GM21576 (cell line): ENCODE measurements at regions not wholly inside any gene's neighbourhood (a gene's known extent, or its start where the extent isn't known, plus 50 kb on each side); places are given as distances from the start of the nearest gene placed in this dataset.

ENCODE experiments used
- ATAC-seq: cut with Tn5 transposase; IDR thresholded peaks from one replicate; pipeline ENCODE4 v1.9.1; 2021; ENCODE audit warnings: mild to moderate bottlenecking, moderate library complexity; ENCODE audit not compliant: unreplicated experiment

DNA sequence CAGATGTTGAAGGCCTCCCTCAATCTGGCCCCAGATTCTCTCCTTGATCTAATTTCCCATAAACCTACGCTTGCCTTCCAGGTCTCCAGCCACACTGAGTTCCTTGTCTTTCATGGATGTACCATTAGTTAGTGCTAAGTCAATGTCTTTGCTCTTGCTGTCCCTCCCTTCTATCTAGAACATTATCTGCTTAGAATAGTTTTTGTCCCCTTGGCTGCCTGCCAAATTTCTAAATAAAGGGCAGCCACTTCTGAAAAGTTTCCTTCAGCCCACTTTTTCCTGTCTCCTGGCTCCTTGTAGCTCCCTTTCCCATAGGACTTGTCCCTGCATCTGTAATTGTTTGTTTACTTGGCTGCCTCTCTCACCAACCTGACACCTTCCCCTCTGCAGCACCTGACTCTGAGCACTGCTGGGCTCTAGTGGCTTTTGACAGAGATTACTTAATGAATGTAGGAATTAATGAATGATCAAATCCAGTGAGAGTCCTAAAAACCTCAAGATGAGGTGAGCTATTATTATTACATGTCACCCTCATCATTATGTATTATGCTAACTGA lies 58.3 kb downstream of the CXCL12 start:
- no peak for ATAC-seq

DNA sequence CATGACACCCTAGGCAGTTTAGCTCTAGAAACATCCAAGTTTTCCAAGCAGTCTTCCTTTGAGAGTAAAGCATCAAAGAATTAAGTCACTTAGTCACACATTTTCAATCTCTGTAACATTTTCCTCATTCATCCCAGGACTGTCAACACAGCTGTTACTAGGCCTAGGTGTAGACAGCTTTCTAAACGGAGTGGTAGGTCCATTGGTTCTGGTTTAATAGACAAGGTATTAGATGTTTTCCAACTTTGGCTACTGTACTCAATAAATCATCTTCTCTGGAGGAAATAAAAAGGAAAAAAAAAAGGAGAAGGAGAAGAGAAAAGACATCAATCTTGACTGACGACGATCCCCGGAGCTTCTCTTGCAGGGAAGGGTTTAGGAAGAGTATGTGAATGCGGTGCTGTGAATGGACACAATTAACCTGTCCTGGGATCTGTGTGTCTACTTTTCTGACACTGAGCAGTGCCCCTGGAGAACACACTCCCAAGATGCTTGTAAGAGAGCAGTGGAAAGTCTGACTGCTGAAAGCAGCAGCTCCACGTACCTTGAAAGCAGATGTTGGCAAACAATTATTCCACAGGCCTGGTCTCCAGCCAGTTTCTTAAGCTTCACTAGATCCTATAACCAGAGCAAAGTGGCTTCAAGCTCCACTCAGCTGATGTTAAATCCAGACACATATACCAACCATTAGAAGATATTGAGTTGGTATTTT lies 59.1 kb downstream of the CXCL12 start:
- no peak for ATAC-seq

DNA sequence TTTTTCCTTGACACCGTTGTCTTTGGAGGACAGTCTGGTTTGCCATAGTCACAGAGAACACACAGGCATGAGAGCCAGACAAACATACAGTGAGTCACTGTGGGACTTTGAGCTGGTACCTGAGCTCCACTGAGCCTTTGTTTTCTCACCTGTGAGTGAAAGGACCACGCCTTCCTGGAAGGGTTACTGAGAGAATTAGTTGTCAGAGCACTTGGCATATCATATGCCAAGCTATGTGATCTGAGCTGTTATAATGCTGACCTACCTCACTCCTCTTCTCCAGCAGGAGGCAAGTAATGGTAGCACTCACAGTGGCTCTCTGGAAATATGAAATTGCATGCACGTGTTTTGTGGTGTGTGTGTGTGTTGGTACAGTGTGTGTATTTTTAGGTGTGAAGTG lies 59.7 kb downstream of the CXCL12 start:
- ATAC-seq, result no peak

DNA sequence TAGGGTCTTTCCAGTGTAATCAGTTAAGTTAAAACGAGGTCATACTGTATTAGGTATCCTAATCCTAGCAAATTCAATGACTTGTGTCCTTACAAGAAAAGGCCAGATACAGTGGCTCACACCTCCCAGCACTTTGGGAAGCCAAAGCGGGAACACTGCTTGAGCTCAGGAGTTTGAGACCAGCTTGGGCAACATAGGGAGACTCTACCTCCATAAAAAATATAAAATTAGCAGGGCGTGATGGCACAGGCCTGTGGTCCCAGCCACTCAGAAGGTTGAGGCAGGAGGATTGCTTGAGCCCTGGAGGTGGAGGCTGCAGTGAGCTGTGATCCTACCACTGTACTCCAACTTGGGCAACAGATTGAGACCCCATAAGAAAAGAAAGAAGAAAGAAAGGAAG lies 61.1 kb downstream of the CXCL12 start:
- no peak for ATAC-seq

- no peak for ATAC-seq
Measured at GRCh38 chr10:44322137-44322536, 62.8 kb downstream of the CXCL12 start.

DNA sequence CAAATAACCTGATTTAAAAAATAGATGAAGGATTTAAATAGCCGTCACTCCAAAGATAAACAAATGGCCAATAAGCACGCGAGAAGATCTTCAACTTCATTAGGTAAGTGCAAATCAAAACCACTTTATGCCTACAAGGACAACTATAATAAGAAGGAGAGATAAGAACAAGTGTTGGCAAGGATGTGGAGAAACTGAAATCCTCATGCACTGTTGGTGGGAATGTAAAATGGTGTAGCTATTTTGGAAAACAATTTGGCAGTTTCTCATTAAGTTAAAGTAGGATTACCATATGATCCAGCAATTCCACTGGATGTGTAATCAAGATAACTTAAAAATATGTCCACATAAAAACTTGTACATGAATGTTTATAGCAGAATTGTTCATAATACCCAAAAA lies 64.1 kb downstream of the CXCL12 start:
- no peak for ATAC-seq

GRCh38 chr10:44317856-44318255 lies 67.0 kb downstream of the CXCL12 start:
- no peak for ATAC-seq

- no peak for ATAC-seq
Measured at GRCh38 chr10:44316922-44317215, 68.0 kb downstream of the CXCL12 start.

GRCh38 chr10:44316187-44316921 lies 68.5 kb downstream of the CXCL12 start:
- ATAC-seq, result no peak

GRCh38 chr10:44314802-44315460 lies 70.0 kb downstream of the CXCL12 start:
- no peak for ATAC-seq

DNA sequence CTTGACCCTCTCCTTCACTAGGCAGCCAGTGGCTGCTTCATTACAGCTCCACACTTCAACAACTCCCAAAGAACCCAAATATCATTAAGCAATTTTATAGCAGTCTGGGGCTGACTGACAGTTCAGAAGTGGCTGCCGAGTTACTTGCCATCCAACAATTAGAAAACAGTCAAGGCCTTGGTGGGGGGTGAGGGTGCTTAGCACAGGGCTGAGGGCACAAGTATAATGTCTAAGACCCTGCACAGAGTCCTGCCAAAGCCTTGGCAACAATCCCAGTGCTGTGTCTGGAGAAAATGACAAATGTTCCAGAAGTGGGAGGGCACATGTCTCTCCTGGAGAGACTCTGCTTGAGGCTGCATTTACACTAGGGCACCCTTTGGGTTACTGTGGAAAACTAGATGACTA lies 71.1 kb downstream of the CXCL12 start:
- no peak for ATAC-seq

DNA sequence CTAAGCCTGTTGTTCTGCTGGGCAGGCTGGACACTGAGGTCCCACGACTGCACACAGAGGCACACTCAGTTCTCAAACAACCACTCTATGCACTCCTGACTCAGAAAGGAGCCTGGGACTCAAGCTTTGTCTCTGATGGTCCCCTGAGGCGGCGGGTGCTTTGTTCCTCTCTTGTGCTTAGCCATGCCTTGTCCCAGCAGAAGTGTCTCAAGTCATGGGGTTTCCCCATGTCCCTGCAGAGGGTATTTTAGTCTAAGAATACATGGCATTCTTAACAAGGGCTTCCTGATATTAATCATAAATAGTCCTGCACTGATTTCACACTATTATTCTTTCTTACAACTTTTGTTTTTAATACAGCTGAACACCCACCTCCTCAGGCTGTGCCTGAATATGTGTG lies 72.5 kb downstream of the CXCL12 start:
- no peak for ATAC-seq

DNA sequence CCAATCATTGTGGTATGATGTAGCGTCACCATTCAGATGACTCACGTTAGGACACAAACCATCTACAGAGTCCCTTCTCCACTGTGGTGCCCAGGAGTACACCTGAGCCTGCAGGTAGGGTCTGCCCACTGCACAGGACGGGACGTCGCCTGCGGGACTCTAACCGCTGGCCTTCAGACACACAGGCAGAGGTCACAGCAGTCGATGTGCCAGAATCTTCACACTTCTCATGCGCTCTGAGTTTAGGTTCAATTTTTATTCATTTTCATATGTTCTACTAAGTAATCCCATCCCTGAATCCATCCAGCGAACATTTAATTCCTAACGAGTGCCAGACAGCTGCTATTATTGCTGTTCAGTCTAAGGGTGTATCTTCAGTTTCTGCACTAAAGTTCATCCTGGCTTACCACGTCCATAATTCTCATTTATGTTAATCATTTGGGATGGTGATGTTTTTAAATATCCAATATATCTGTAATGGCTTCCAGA lies 73.3 kb downstream of the CXCL12 start:
- ATAC-seq, result no peak

GRCh38 chr10:44310762-44311562 lies 73.9 kb downstream of the CXCL12 start:
- peak; percentile 89 for ATAC-seq

DNA sequence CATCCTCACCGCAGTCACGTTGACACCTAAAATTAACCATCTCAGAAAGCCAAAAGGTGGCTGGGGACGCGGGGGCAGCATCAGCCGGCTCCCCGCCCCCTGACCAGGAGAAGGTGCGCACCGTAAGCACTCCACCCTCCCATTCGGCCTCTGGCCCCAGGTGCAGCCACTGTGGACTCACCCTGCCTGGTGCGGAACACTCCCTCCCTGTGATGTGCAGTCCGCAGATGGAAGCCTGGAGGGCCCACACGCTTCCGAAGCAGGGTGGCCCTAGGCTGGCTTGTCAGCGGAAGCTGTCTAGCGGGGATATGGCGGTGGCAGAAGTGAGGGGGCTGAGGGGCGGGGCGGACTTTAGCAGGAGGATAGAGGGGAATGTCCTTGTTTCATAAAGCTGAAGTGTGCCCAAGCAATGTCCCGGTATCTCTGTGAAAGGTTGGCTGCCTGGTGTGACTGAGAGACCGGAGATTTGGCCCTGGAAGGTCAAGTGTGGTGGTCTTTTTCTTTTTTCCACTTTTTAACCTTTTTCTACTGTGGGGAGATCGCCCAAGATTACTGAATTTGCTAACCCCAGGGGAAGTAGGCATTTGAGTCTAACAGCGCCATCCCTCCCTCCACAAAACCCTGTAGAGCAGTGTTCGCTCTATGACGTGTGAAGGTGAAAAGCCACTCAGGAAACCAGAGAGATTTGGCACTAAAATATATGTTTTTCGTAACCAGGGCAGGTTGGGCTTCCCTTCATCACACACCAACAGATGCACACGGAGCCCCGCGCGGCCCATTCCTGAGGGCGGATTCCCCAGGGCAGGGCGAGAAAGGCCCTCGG lies 74.7 kb downstream of the CXCL12 start:
- ATAC-seq, result no peak

DNA sequence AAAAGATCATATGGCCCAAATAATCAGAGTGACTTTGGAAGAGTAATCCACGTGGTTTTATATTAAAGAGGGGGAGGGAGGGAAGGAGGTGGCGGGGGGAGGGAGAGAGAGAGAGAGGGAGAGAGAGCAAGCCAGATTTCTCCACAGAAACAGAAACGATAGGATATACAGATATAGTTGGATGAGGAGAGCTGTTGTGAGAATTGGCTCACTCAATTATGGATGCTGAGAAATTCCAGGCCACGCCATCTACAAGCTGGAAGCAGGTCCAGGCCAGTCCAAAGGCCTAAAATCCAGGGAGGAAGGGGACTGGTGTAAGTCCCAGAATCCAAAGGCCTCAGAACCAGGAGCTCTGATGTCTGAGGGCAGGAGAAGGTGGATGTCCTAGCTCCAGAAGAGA lies 75.5 kb downstream of the CXCL12 start:
- ATAC-seq, result no peak

DNA sequence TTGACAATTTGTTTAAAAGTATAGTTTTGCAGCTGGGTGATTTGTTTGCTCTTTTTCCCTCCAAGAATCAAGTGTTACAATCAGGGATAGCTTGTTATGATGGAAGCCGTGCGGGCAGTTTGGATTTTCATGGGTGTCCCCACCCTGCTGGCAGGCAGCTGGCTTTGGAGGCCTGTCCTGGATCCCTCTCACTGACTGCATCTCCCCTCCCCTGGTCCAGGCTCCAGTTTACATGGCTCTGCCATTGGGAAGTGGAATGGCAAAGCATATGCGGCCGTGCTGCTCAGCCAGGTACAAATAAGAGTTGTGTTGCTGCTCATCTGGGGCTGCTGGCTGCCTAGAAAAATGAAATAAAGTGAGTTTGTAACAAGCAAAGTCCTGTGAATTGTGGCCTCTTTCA lies 76.0 kb downstream of the CXCL12 start:
- no peak for ATAC-seq

GRCh38 chr10:44307691-44308090 lies 77.2 kb downstream of the CXCL12 start:
- no peak for ATAC-seq

- ATAC-seq, result no peak
Measured at GRCh38 chr10:44306762-44307161, 78.1 kb downstream of the CXCL12 start.

DNA sequence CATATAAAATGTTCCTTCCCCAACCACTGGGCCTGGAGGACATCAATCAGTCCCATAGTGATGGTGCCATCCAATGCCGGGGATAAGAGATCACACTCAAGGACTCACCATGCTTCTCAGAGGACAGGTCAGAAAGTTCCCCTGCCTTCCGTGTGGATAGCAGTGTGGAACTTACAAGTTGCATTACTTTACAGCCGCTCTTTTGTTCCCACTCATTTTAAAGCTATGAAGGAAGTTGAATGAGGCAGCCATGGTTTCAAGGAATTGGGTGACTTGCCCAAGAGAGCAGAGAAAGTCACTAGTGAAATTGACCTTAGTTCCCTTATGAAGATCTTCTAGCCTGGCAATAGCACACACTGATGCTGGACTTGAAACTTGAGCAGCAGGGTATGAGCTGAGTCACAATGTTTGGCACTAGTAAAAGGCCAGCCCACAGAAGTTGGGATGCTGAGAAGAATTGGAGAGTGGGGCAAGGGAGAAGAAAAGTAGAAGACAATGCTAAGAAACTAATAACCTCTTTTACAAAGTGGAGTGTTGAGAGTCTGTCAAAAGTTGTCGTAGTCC lies 78.7 kb downstream of the CXCL12 start:
- ATAC-seq, result no peak
